Fibroblast of the aortic adventitia (primary cell): ENCODE measurements at regions not wholly inside any gene's neighbourhood (a gene's known extent, or its start where the extent isn't known, plus 50 kb on each side); places are given as distances from the start of the nearest gene placed in this dataset.

Experiments
- DNase-seq: peaks from one replicate; pipeline ENCODE4 v3.0.0-alpha.2; 2010; ENCODE audit warnings: low read depth
- H3K4me3 ChIP-seq: 2 replicates; pipeline ENCODE4 v1.5.1; 2011; ENCODE audit warnings: low read depth, mild to moderate bottlenecking, control low read depth, low read length, moderate library complexity
- CTCF ChIP-seq: IDR thresholded peaks from 2 replicates; pipeline ENCODE4 v1.5.1; 2011; ENCODE audit warnings: mild to moderate bottlenecking, low read length, control low read depth, inconsistent platforms; ENCODE audit not compliant: insufficient read depth

DNA sequence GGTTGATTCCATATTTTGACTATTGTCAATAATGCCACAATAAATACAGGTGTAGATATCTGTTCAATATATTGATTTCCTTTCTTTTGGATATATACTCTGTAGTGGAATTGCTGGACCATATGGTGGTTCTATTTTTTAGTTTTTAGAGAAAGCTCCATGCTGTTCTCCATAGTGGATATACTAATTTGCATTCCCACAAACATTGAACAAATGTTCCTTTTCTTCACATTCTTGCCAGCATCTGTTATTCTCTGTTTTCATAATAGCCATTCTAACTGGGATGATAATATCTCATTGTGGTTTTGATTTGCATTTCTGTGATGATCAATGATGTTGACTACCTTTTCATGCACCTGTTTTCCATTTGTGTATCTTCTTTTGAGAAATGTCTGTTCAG lies 973.7 kb downstream of the REEP3 start:
- TF ChIP-seq CTCF, result no peak
- H3K4me3 ChIP-seq, result no peak overlapping the region
- no peak for DNase-seq

DNA sequence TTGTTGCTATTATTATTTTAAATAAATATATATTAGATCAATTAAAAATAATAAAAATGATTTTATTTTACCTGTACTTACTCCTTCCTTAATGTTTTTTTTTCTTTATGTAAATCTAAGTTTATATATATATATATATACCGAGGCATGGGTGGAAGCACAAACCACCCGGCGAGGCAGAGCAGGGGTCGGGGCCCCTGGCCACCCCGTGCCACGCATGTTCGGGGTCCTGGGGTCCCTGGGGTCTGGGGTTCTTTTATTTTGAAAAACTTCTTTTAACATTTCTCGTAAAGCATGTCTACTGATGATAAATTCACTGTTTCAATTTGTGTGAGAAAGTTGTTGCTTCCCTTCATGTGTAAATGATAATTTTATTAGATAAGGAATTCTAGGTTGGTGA lies 976.1 kb downstream of the REEP3 start:
- no peak for TF ChIP-seq CTCF
- DNase-seq, result no peak
- no peak overlapping the region for H3K4me3 ChIP-seq

DNA sequence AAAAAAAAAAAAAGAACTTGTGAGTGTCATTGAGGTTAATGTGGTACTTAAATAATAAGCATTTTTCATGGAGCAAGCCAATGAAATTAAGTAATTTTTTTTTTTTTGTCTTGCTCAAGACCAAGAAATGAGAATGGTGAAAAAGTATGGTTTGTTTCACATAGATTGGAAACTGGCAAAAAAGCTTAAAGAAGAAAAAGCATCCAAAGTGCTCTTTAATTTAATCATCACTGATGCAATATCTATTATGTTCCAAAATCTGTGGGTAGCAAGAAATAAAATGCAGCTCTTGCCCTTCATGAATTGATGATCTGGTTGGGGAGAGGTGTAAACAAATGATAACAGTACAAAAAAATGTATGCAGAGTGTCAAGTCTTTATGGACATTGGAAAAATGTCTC lies 980.6 kb downstream of the REEP3 start:
- no peak for TF ChIP-seq CTCF
- H3K4me3 ChIP-seq, result no peak overlapping the region
- no peak for DNase-seq

GRCh38 chr10:64502936-64503335 lies 981.7 kb downstream of the REEP3 start:
- TF ChIP-seq CTCF, result no peak
- no peak for DNase-seq
- H3K4me3 ChIP-seq, result no peak overlapping the region

DNA sequence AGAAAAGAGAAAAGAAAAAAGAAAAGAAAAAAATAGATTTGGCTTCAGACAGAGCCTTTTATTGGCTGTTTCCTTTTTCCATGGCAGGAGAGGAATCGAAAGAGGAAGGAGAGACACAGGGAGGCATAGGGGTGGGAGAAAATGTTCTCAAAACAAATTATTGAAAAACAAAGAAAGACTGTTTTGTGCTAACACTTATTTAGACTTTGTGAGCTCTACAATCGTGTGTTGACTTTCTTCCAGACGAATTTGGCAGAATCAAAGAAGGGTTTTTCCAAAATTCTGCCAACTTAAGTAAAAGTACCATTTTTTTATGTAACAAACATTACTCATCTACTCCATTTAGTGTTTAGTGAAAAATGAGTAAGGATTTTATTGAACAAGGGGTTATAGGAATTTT lies 982.2 kb downstream of the REEP3 start:
- H3K4me3 ChIP-seq, result no peak overlapping the region
- DNase-seq, result no peak
- no peak for TF ChIP-seq CTCF

DNA sequence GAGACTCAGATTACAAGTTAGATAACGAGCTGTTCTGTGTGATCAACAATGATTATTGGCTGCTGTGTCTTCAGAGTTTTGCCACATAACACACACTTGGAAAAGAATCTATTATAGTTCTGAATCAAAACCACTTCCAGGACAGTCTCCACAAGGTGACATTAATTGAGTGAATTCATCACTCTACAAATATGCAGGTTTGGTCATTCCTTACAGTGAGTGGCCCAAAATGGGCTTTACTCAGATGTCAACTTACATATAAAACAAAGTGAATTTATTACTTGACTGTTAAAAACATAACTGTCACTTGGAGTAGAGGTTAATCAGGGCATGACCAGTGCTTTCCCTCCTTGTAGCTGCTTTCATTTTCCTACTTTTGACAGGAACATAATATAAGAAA lies 984.3 kb downstream of the REEP3 start:
- H3K4me3 ChIP-seq, result no peak overlapping the region

GRCh38 chr10:64506963-64507362 lies 985.8 kb downstream of the REEP3 start:
- no peak for TF ChIP-seq CTCF
- no peak for DNase-seq
- H3K4me3 ChIP-seq, result no peak overlapping the region

More for the DNA sequence above, 984.3 kb downstream of the REEP3 start:
- no peak for TF ChIP-seq CTCF
- no peak for DNase-seq
